ENCODE measurements at regions not wholly inside any gene's neighbourhood (a gene's known extent, or its start where the extent isn't known, plus 50 kb on each side); places are given as distances from the start of the nearest gene placed in this dataset.

- Histone ChIP-seq H3K4me1 (replicated peaks; ENCODE audit: insufficient read depth) (peaks cover 8% of the 10 kb centered on the region), H3K27ac (no peak overlapping the region), H2AFZ (no peak overlapping the region), H3K36me3 (ENCODE audit: low read depth) (no peaks in the 10 kb centered on the region), H3K9me2 (ENCODE audit: insufficient read depth) (no peaks in the 10 kb centered on the region), H3K9me3 (ENCODE audit: insufficient read depth, low read depth) (no peaks in the 10 kb centered on the region), H3K4me3 (no peak overlapping the region), H4K20me1 (ENCODE audit: insufficient read depth) (no peaks in the 10 kb centered on the region), H3K27me3 (ENCODE audit: insufficient read depth, low read depth) (no peaks in the 10 kb centered on the region; the same call in 1 of the 2 replicates), H3K79me2 (ENCODE audit: low read depth) (no peaks in the 10 kb centered on the region), H3F3A (ENCODE audit: insufficient read depth, low read depth) (peaks cover 5% of the 10 kb centered on the region; the same call in 1 of the 2 replicates), H3K4me2 (no peak overlapping the region)
- ChIA-PET POLR2A (ENCODE audit: unreplicated experiment) (interaction anchor here (0.7 kb wide), 1 partner anchor 59 kb away, joined by 3 read pairs; no protein-coding TSS in a partner anchor), CTCF (no interaction called here)
- DNase-seq: no peak
- TF ChIP-seq EZH2 (IDR thresholded peaks at IDR 0.05; ENCODE audit: low read depth) (no peak), CTCF (conservative IDR thresholded peaks at IDR 0.05) (no peak)
- intact Hi-C loops (cut with micrococcal nuclease; ENCODE audit: unreplicated experiment): no loop called here
- no TSS peak for BruUV-seq (replicated peaks)
These were observed 157.3 kb downstream of the ACKR3 start for GRCh38 chr2:236726701-236727450.

GRCh38 chr2:236728916-236729670, 159.5 kb downstream of the ACKR3 start:
- Histone ChIP-seq H3K9me3 (ENCODE audit: insufficient read depth, low read depth) (no peaks in the 10 kb centered on the region), H3K79me2 (ENCODE audit: low read depth) (no peaks in the 10 kb centered on the region), H3K4me2 (no peak overlapping the region), H3F3A (ENCODE audit: insufficient read depth, low read depth) (peaks cover 17% of the 10 kb centered on the region), H3K9me2 (ENCODE audit: insufficient read depth) (no peaks in the 10 kb centered on the region), H3K4me3 (no peak overlapping the region), H2AFZ (no peak overlapping the region), H4K20me1 (ENCODE audit: insufficient read depth) (no peaks in the 10 kb centered on the region), H3K27me3 (ENCODE audit: insufficient read depth, low read depth) (no peaks in the 10 kb centered on the region; the same call in 1 of the 2 replicates), H3K27ac (no peak overlapping the region), H3K4me1 (replicated peaks; ENCODE audit: insufficient read depth) (peaks cover 24% of the 10 kb centered on the region), H3K36me3 (ENCODE audit: low read depth) (no peaks in the 10 kb centered on the region)
- ChIA-PET POLR2A (ENCODE audit: unreplicated experiment) (interaction anchor here (0.6 kb wide), 1 partner anchor 44 kb away, joined by 3 read pairs; no protein-coding TSS in a partner anchor), CTCF (no interaction called here)
- TF ChIP-seq EZH2 (IDR thresholded peaks at IDR 0.05; ENCODE audit: low read depth): no peak
- no peak for TF ChIP-seq CTCF (conservative IDR thresholded peaks at IDR 0.05)
- DNase-seq: no peak
- intact Hi-C loops (cut with micrococcal nuclease; ENCODE audit: unreplicated experiment): no loop called here
- BruUV-seq (replicated peaks): no TSS peak

GRCh38 chr2:236730393-236730792, 160.8 kb downstream of the ACKR3 start:
- no peaks in the 10 kb centered on the region for H3K9me3 ChIP-seq (ENCODE audit: insufficient read depth, low read depth)
- ChIA-PET CTCF (no interaction called here), POLR2A (ENCODE audit: unreplicated experiment) (interaction anchor here (0.7 kb wide), 1 partner anchor 12 kb away, joined by 9 read pairs; no protein-coding TSS in a partner anchor)
- DNase-seq: no peak
- no peak overlapping the region for H3K4me2 ChIP-seq
- no peaks in the 10 kb centered on the region for H4K20me1 ChIP-seq (ENCODE audit: insufficient read depth)
- H2AFZ ChIP-seq: no peak overlapping the region
- H3K79me2 ChIP-seq (ENCODE audit: low read depth): no peaks in the 10 kb centered on the region
- no peak overlapping the region for H3K27ac ChIP-seq
- peaks cover 24% of the 10 kb centered on the region for H3K4me1 ChIP-seq (replicated peaks; ENCODE audit: insufficient read depth)
- H3F3A ChIP-seq (ENCODE audit: insufficient read depth, low read depth): peaks cover 17% of the 10 kb centered on the region
- BruUV-seq (replicated peaks): no TSS peak
- H3K9me2 ChIP-seq (ENCODE audit: insufficient read depth): no peaks in the 10 kb centered on the region
- H3K4me3 ChIP-seq: no peak overlapping the region
- TF ChIP-seq CTCF (conservative IDR thresholded peaks at IDR 0.05) (no peak), EZH2 (IDR thresholded peaks at IDR 0.05; ENCODE audit: low read depth) (no peak)
- intact Hi-C loops (cut with micrococcal nuclease; ENCODE audit: unreplicated experiment): no loop called here
- no peaks in the 10 kb centered on the region; the same call in 1 of the 2 replicates for H3K27me3 ChIP-seq (ENCODE audit: insufficient read depth, low read depth)
- no peaks in the 10 kb centered on the region for H3K36me3 ChIP-seq (ENCODE audit: low read depth)
